GM12801 (cell line): ENCODE measurements at regions not wholly inside any gene's neighbourhood (a gene's known extent, or its start where the extent isn't known, plus 50 kb on each side); places are given as distances from the start of the nearest gene placed in this dataset.

Experiments used
- CTCF ChIP-seq: IDR thresholded peaks from one replicate; pipeline ENCODE4 v1.5.1; 2011; ENCODE audit warnings: control low read depth; ENCODE audit not compliant: insufficient read length; ENCODE audit errors: extremely low read depth

DNA sequence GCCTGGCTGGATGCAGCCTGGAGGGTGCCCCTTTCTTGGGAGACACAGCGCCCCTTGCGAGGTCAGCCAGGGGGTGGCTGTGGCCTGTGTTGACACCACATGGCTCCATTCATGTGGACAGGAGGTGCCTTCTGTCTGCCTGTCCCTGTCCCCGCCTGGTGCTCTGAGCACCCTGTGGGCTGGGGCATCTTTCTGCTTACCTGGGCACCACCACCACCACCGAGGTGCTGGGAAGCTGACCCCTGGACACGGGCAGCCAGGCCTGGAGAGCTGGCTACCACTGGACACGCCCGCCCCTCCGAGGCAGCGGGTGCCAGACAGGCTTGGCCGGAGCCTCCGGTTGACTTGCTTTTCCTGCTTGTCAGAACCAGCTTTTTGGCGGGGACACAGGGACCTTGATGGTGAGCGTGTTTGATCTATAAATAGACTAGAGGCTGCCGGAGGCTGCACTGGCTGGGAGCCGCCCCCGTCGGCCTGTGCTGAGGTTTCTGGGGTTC, 121.3 kb upstream of the GSE1 start:
- no peak for TF ChIP-seq CTCF

DNA sequence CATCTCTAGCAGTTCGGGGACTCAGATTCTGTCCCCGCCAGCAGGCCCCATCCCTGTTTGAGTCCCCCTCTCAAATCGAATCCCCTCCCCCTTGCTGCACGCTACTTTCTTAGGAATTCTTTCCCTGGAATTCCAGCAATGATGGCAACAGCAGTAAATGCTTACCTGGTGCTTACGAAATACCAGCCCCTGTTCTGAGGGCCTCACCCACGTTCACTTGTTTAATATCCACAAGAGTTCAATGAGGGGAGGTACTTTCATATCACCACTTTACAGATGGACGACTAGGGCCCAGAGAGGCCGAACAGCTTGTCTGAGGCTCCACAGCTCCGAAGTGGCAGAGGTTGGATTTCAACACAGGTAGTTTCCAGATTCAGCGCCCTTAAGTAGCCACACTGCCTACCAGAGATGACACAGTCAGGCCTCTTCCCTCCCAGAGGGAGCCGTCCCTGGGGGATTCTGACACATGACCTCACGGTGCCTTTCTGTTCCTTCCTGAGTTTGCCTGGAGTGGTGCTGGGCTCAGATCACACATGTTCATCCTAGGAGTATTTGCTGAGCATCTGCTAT, 120.7 kb upstream of the GSE1 start:
- no peak for TF ChIP-seq CTCF

DNA sequence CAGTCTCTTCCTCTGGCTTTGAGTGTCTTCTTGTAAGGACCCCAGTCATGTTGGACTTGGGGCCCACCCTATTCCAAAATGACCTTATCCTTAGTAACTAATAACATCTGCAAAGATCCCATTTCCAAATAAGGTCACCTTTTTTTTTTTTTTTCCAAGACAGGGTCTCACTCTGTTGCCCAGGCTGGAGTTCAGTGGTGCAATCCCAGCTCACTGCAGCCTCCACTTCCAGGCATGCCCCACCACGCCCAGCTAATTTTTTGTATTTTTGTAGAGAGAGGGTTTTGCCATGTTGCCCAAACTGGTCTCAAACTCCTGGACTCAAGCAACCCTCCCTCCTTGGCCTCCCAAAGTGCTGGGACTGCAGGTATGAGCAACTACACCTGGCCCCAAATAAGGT, 118.8 kb upstream of the GSE1 start:
- no peak for TF ChIP-seq CTCF

- no peak for TF ChIP-seq CTCF
These were observed 117.9 kb upstream of the GSE1 start for GRCh38 chr16:85495259-85495658.

DNA sequence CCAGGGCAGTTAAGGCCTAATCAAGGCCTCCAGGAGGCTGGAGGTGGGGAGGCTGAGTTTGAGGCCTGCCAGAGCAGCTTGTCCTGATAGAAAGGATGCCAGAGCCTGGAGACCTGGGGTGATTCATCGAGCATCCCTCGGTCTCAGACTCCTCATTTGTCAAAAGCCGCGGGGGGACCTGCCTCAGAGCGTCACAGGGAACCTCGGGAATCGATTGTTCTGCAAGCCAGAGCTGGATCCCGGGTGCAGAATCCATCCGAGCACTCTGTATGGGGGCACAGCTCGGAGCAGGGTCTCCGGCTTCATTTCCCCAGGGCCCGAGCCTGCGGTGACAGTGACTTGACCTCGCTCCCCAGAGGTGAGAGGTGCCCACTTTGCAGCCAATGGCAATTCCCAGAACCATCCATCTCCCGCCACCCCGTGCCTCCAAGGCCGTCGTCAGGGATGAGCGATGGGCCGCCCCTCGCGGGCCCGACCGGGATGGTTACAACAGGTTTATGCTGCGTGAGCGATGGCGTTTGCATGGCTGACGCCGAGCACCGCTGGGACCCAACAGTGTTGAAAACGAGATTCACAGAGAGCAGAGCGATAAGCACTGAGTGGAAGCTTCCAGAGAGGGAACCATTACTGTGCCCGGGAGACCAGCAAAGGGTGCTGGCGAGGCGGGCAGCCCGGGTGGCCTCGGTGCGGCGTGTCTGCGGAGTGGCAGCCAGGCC, 117.1 kb upstream of the GSE1 start:
- no peak for TF ChIP-seq CTCF

DNA sequence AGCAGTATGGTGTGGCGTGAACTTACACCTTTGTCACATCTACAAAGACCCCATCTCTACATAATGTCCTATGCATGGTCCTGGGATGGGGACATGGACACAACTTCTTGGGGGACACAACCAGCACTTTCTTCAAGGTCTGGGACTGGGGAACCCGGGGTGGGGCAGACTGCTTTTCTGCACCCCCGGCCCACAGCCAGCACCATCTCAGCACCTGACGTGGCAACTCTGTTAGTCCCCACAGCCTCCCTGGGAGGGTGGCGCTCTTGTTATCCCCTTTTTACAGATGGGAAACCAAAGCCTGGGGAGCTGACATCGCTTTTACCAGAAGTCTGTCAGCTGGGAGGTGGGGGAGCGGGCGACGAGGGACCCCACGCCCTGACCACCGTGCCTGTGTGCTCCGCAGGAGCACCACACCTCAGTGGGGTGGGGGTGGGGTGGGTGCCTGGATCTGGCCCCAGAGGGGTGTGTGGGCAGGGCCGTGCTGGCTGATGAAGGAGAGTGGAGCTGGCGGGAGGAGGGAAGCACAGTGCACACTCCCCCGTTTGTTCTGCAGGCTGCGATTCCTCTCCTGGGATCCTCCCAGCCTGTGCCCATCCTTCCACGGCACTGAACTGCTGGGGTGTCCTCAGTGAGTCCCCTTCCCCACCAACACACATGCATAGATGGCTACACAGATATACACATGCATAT, 115.4 kb upstream of the GSE1 start:
- TF ChIP-seq CTCF: no peak

DNA sequence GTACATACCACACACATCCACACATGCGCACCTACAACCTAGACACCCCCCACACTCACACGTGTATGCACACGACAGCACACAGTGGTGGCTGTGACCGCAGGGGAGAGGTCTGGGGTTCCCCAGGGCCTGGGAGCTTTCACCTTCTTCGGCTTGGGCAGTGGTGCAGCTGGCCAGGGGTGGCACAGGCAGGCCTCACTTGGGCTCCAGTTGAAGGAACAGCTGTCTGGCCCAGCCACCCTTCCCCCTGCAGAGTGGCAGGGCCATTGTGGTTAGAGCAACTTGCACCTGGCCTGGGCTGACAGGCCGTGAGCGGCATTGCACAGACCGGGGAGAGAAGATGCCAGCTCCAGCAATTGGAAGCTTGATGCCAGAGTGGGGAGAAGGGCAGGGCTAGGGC, 114.5 kb upstream of the GSE1 start:
- no peak for TF ChIP-seq CTCF
